Activated CD8-positive, alpha-beta memory T cell treated with anti-CD3 and anti-CD28 coated beads for 36 hours (primary cell): ENCODE measurements at regions not wholly inside any gene's neighbourhood (a gene's known extent, or its start where the extent isn't known, plus 50 kb on each side); places are given as distances from the start of the nearest gene placed in this dataset.

Experiments
- CTCF ChIA-PET: fragments of 350-600 bp; sonication (Branson Sonifier 250); formaldehyde crosslinking; loops from one replicate; lab custom pipeline; 2021; ENCODE audit warnings: antibody characterized with exemption; lab: Charles Lee
- POLR2A ChIA-PET: fragments of 350-600 bp; sonication (Branson Sonifier 250); formaldehyde crosslinking; loops from one replicate; lab custom pipeline; 2021; ENCODE audit warnings: antibody characterized with exemption; lab: Charles Lee

DNA sequence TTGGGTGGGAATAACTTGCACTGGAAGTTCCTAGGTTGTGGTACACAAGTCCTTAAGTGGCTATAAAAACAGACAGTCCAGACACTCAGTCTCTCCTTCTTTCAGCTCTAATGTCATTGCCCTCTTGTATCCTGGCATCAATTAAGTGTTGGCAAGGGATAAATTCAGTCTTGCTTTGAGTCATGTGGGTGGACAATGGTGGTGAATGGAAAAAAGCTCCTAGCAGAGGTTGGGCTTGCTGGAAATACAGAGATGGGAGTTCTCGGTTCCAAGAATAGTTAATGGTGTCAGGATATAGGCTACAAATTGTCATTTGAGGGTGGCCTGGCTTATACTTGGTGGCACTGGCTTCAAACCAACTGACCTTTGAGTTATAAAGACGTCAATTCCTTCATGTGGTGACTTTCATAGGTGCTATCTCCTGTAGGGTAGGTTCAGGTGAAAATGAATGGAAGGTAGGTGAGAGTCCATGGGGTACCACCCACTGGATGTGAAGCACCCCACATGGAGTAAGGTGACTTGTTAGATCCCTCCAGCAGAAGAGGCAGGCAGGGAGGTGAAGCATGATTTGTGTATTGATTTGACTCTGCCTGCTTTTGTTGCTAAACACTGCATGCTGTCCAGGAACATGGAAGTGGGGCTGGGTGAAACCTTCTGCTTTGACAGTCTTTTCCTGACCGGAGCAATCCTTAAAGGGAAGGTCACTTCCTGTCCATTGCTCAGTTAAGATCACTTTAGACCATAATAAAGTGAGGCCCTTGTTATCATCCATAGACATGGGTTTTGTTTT, 102.0 kb downstream of the LACC1 start:
- ChIA-PET CTCF (no interaction called here), POLR2A (no interaction called here)

DNA sequence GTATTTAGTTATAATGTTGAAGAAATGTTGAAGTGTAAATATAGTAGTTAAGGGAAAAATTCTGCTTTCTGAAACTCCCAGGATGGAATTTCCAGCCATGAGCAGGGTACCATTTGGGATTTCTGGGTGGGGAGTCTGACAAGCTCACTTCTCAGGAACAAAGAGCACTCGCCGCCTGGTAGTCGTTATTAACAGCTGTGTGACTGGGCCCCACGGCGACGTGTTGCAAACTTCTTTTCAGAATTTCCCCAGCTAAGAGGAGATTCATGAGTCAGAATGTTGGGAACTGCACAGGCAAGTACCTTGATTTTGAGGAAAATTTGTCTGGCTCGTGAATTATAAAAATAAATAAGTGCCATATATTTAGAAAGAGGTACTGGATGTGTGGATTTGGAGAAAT, 103.7 kb downstream of the LACC1 start:
- ChIA-PET CTCF (no interaction called here), POLR2A (no interaction called here)

DNA sequence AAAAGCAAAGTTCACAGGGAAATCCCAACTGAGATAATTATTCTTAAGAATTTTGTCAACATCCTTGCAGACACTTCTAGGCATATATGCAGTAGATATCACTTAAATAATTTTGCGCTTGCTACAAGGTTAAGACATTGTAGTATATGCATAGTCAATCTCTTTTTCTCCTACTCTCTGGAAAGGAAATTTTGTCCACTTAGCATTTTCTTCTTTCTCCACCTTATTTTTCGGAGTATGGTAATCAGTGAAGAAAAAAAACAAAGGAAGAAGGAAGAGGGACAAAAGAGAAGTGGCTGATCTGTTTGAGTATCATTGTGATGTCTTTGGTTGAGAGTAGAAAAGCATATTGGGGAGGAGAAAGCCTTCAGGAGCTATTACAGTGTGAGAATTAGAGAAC, 104.6 kb downstream of the LACC1 start:
- POLR2A ChIA-PET = no interaction called here
- CTCF ChIA-PET = no interaction called here

DNA sequence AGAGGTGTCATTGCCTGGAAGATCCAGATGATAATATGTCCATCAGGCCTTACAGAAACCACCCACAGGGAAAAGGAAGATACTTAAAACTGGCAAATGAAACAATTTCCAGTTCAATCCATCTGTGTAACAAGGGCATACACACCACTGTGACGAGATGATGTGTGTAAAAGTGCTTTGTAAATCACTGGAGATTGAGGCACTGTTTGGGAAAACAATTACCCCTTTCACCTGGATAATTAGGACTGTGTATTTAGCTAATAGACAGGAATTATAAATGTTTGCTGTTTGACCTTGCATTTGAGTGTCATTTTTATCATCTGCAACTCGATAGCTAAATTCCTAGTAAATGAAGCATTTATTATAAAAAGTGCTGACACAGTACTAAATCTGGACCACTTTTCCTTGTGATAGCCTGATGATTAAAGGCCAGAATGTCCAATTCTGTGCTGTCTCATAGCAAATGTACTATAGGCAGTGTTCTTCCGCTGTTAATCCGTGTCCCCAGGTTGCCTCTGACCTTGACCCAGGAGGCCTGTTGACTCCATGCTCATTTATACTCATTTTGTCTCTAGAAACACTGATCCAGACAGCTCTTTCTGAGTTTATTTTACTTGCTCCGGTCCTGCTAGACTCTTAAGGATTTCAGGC, 105.8 kb downstream of the LACC1 start:
- POLR2A ChIA-PET = no interaction called here

DNA sequence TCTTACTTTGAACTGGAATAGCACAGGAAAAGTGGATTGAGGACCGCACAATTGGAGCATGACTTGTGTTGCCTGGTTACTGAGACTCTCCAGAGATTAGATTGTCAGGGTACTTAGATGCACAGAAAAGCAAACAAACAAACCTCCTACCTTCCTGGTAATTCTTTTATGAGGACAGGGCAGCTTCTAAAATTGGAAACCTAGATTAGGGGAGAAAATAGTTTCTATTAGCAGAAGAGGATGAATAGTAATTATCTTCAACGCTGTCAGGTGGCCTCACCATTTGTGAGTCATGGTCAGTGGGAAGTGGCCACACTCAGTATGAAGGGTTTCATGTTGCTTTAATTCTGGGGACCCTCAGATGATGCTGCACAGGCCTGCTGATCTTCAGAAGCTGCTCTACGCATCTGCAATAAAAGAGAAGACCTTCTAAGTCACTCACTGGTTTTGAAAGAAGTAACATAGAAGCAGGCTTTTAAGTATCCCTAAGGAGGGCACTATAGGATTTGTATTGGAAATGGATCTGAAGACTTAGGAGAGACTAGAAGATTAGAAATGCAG, 106.8 kb downstream of the LACC1 start:
- ChIA-PET POLR2A (no interaction called here), CTCF (no interaction called here)

More for the DNA sequence above, 105.8 kb downstream of the LACC1 start:
- CTCF ChIA-PET = no interaction called here

DNA sequence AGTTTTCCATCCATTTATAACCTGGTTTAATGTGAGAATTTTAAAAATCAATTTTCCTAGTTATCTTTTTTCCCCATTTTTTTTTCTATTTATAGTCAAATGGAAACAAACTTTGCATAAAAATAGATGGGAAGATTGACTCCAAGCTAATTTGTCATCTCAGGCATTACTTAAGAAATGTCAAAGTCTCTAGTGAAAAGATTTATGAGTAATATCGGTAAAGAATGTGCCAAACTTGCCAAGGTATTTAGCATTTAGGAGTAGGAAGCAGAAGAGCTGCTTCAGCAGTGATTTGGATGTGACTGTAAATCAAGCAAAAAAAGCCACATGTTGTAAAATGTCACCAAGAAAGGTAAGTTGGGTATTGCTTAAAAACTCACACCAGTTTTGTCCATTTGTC, 108.6 kb downstream of the LACC1 start:
- ChIA-PET CTCF (no interaction called here), POLR2A (interaction anchor here (0.6 kb wide), 1 partner anchor 129 kb away, joined by 3 read pairs; no protein-coding TSS in a partner anchor)

DNA sequence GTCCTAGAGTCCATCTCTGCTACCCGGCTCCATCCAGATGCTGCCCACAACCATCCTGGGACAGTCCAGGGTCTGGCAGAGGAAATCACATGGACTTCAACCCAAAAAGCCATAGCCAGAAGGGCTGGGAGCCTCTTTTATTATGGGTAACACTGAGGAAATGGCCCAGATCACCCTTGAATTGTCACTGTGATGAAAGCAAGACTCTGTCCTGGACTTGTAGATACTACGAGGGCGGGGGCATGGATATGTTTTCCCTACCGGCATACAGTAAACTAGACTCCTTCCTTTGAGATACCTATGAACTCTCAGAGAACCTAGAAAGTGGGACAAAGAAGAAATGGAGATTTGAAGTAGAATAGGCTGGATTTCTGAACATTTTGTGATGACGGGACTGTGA, 110.3 kb downstream of the LACC1 start:
- CTCF ChIA-PET = no interaction called here
- POLR2A ChIA-PET = no interaction called here

DNA sequence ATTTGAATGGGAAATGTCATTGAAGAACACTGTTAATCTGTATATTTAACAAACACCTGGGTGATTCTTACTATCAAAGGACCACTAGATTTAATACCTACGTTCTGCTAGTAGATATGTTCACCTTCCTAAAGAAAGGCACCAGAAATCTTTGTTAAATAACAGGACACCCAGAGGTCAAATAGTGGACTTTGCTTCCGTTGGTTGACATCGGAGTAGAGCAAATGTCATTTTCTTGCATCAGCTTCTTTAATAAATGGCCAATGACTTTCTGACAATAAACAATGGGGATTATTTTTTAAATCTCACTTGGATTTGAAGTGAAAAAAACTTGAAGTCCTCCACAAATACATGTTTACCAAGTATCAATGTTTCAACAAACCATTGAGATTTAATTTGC, 111.1 kb downstream of the LACC1 start:
- POLR2A ChIA-PET = no interaction called here
- CTCF ChIA-PET = no interaction called here

DNA sequence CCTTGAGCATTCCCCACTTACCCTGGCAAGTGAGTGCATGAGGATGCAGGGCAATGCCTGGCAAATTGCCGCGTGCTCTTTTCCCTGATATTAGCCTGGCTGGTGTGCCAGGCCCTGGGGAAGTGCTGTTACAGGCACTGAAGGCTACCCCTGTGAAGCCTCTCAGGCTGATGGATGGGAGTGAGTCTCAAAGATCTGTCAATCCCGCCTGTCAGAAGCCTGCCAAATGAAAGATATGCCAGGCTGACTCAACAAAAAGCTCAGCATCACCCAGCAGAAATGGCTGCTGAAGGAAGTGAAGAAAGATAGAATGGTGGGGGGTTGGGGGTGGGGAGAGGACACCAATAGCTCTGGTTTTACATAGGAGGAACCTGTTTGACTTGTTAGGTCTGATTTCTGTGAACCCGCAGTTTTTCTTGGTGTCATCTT, 112.1 kb downstream of the LACC1 start:
- ChIA-PET POLR2A (no interaction called here), CTCF (no interaction called here)

DNA sequence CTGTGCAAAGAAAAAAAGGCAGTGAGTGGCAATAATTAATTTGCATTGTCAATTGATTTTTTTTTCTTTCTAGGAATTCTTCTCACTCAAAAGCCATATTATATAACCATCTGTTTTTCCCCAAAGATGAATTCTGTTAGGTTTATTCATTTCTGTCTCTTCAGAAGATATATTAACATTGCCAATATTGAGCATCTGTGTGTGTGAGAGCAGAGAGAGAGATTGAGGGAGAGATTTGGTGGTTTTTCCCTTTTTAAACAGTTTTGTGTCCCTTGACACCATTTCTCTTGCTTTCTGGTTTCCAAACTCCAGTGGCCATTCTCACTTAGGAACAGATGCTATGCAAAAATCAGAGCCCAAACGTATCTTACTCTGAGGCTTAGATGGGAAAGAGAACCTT, 112.5 kb downstream of the LACC1 start:
- ChIA-PET CTCF (no interaction called here), POLR2A (no interaction called here)

DNA sequence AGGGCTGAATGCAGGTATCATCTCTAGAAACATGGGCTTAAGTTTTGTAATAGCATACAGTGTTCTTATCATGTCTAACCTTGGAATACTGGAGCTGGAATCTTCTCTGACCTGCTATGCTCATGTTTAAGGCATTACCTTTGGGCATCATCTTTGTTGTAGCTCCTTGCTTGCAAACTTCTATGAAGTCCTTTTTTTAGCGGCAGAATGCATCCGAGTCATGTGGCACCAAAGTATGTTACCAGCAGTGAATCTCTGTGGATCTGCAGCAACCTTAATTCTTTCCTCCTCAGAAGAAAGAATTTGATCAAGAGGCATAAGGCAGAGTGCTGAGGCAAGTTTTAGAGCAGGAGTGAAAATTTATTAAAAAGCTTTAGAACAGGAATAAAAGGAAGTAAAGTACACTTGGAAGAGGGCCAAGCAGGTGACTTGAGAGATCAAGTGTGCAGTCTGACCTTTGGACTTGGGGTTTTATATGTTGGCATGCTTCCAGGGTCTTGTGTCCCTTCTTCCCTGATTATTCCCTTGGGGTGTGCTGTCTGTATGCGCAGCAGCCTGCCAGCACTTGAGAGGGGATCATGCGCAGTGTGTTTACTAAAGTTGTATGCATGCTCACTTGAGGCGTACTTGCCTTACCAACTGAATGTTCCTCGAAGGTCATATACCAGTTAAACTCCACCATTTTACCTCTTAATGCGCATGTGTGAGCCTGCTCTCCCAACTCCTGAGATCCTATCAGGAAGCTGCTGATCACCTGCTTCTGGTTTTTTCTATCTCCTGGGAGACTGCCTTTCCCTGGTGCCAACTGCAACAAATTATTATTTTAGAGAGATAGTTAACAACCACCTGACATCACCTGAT, 115.5 kb downstream of the LACC1 start:
- ChIA-PET CTCF (no interaction called here), POLR2A (no interaction called here)

DNA sequence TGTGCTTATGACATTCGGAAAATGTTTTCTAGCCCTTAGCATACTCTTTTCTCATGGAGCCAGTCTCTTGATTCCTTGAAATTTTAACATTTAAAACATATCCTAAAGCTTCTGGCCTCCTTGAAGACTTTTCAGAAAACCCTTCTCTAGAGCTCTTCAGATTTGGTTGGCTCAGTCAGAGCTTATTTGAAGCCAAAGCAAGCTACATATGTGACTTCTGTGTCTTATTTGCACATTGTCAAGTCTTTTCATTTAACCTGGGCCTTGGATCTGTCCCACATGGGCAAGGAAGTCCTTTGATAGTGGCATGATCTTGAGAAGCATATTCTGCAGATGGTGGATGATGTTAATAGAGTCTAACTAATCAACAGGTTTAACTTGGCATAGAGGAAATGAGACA, 116.5 kb downstream of the LACC1 start:
- POLR2A ChIA-PET = no interaction called here

DNA sequence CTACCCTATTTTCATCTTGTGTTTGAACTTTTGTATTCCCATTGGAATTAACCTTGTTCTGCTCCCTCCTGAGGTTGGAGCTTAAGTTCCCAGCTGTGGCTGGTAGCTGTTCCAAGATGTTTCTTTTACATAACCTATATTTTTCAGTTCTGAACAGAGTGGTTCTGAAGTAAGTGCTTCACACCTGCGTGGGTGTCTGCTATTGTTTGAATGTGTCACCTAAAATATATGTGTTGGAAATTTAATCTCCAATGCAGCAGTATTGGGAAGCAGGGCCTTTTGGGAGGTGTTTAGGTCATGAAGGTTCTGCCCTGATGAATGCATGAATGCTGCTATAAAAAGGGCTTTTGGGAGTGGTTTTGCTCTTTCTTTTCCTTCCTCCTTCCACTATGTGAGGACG, 123.8 kb downstream of the LACC1 start:
- ChIA-PET CTCF (no interaction called here), POLR2A (no interaction called here)

More for the DNA sequence above, 116.5 kb downstream of the LACC1 start:
- CTCF ChIA-PET = no interaction called here

DNA sequence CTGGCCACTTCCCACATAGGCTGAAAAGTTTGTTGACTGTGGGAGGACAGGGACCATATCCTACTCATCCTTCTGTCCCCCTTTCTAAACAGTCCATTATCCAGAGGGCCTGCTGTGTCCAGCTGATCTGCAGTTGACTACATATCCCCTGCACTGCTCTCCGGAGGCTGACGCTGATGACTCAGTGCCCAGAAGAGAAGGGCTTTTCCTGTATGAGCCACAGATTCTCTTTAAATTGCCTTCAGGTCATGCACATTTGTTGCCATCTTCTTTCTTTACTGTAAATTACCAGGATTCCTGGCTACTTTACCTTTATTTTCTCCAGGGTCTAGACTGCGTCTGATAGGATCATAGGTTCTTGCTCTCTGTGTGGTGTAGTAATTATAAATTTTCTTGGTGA, 125.2 kb downstream of the LACC1 start:
- CTCF ChIA-PET = no interaction called here
- POLR2A ChIA-PET = no interaction called here

DNA sequence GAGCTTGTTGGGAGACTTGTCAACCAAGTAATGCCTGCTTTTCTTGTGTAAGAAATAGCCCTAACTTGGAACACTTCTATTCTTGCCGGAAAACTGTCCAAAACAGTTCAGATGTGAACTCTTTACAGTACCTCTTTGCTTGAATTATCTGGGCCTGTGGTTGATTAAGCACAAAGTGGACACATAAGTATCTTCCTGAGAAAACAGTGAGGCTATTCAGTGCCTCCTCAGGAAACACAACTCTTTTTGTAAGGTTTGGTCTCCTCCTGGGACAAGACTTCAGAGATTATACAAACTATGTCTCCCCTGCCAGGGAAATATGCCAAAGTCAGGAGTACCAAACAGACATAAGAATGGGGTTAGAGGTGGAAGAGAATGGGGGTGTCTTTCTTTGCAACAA, 127.7 kb downstream of the LACC1 start:
- ChIA-PET CTCF (no interaction called here), POLR2A (no interaction called here)

DNA sequence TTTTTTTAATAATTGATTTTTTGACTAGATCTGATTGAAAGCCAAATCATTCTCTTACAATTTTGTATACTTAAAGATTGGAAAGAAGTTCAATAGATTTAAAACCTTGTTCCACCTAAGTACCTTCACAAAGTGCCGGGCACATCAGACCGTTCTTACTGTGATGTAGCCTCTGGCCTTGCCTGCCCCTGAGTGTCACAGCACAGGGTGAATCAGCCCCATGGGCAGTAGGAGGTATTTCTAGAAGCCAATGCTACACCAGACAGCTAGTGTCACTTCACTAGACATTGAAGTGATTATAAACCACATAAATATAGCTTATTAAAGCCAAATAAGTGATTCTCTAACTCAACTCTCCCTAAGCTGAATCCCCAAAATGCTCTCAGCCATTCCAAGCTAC, 131.3 kb downstream of the LACC1 start:
- ChIA-PET POLR2A (no interaction called here), CTCF (no interaction called here)

DNA sequence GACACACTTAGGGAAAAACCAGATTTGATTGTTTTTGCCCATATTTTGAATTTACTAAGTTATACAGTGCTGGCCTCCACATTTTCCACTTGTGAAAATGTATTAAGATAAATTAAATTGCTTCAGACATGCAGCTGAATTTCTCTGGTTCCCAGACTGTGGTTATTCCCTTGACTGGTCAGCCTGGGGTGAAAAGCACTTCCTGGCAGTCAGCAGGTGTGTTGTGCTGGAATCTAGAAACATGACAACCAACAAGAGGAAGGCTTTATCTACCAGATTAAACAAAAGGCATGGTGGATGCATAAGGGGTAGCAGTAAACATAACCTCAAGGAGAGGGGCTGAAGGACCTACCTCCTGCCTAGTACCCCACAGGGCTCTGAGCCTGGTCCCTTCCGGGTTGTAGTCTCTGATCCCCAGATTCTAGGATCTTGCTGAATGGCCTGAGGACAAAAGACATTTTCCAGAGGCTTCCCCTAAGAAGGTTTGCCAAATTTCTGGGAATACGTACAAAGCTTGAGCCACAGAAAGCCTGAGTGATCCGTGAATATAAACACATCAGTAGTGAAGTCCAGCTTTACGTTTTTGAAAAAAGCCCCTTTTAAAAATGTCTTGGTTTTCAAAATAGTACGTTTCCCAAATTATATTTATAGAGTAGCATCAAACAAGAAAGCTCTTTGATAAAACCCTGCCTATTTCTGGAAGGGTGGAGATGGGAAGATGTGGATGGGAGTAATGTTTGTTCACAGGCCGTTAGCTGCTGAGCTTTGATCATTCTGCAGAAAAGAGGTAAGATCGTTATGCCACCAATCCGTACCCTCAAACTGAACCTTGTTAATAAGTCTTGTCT, 133.4 kb downstream of the LACC1 start:
- POLR2A ChIA-PET = no interaction called here
- CTCF ChIA-PET = no interaction called here

DNA sequence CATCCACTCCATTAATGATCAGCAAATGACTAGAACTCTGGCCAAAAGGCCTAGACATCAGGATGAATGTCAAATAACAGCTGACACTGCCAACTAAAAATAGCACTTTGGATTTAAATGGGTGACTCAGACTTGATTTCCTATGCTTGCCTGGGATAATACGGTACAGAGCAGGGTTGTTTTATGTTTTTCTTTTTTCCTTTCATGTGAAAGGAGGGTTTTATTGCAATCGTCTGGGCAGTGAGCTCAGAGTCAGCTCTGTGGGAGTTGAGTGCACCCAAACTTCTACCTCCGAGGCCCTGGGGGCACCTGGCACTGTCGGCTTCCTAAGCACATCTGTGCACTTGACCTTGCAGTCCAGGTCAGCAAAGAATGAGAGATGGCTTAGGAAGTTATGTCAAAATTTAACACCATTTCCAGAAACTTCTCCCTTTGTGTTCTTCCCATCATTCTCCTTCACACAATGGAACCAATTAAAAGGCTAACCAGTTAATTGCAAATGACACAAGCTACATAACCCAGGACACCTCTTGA, 134.1 kb downstream of the LACC1 start:
- ChIA-PET CTCF (no interaction called here), POLR2A (no interaction called here)

DNA sequence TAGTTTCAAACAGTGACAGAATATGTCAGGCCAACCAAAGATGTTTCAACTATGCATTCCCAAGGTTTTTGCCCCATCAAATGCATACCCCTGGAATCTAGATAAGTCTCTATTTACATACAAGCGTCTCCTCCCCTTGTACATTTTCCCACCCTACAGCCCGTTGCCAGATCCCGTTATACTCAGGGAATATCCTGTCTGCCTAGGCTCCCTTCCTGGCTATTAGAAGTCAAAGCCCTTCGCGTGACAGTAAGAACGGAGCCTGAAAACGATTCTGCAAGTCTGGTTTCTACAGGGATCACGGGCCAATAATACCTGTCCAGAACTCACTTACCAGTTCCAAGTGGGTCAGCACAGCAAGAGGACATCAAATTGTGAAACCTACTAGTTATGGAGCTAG, 134.8 kb downstream of the LACC1 start:
- POLR2A ChIA-PET = no interaction called here
- CTCF ChIA-PET = no interaction called here
